B cell (primary cell): ENCODE measurements at regions not wholly inside any gene's neighbourhood (a gene's known extent, or its start where the extent isn't known, plus 50 kb on each side); places are given as distances from the start of the nearest gene placed in this dataset.

Experiments
- ATAC-seq: fragments of 200-7000 bp; cut with Tn5 transposase; one replicate; pipeline ENCODE4 v1.10.0; 2021; ENCODE audit warnings: low read depth, mild to moderate bottlenecking, moderate number of reproducible peaks, moderate library complexity
- CTCF ChIA-PET: fragments of 350-600 bp; sonication (Branson Sonifier 250); formaldehyde crosslinking; loops from one replicate; lab custom pipeline; 2021; ENCODE audit warnings: antibody characterized with exemption, inconsistent platforms; lab: Charles Lee
- POLR2A ChIA-PET: fragments of 350-600 bp; sonication (Branson Sonifier 250); formaldehyde crosslinking; loops from one replicate; lab custom pipeline; 2021; ENCODE audit warnings: antibody characterized with exemption; lab: Charles Lee
- DNase-seq: peaks from one replicate; pipeline ENCODE4 v3.0.0; 2013
- H2AFZ ChIP-seq: 2 replicates; pipeline ENCODE4 v1.6.1; 2012; ENCODE audit warnings: mild to moderate bottlenecking, low read depth, low read length; ENCODE audit not compliant: insufficient read depth, poor library complexity, severe bottlenecking
- H3K27ac ChIP-seq, 2 donors: 1 replicate in 1 of 2; 2 replicates in 1 of 2; pipeline ENCODE4 v1.5.1; 2012 to 2013; ENCODE audit warnings: low read length in 2 of 2, mild to moderate bottlenecking in 2 of 2, moderate library complexity in 1 of 2
- H3K27me3 ChIP-seq, 4 experiments: fragments of 200-600 bp in 1 of 4; sonication (generic) in 1 of 4; replicated peaks in 1 of 4; 1 replicate in 2 of 4; 2 replicates in 2 of 4; pipeline versions ENCODE4 v1.6.1 to v1.7.0; 2013 to 2016; ENCODE audit warnings: low read length in 3 of 4, mild to moderate bottlenecking in 2 of 4, mixed read lengths in 1 of 4, moderate library complexity in 1 of 4; ENCODE audit not compliant: insufficient read depth in 4 of 4, control insufficient read depth in 3 of 4; ENCODE audit errors: control extremely low read depth in 1 of 4
- H3K36me3 ChIP-seq, 2 experiments: replicated peaks in 1 of 2; 1 replicate in 1 of 2; 2 replicates in 1 of 2; pipeline versions ENCODE4 v1.6.1 to v1.7.1; 2013; ENCODE audit warnings: low read length in 1 of 2; ENCODE audit not compliant: insufficient read depth in 2 of 2, control insufficient read depth in 1 of 2; ENCODE audit errors: control extremely low read depth in 1 of 2, extremely low read depth in 1 of 2
- H3K4me1 ChIP-seq, 2 donors: fragments of 200-600 bp in 1 of 2; sonication (generic) in 1 of 2; 1 replicate in 1 of 2; 2 replicates in 1 of 2; pipeline versions ENCODE4 v1.5.1 to v1.6.1; 2013 to 2017; ENCODE audit warnings: low read length in 2 of 2; ENCODE audit not compliant: control insufficient read depth in 2 of 2, insufficient read depth in 2 of 2
- H3K4me2 ChIP-seq: replicated peaks from 2 replicates; pipeline ENCODE3; 2012; ENCODE audit warnings: mild to moderate bottlenecking, low read depth, low read length; ENCODE audit not compliant: poor library complexity, severe bottlenecking
- H3K4me3 ChIP-seq, 5 experiments: fragments of 200-600 bp in 1 of 5; sonication (generic) in 1 of 5; 1 replicate in 3 of 5; 2 replicates in 2 of 5; pipeline versions ENCODE4 v1.5.1 to v1.7.0; 2011 to 2016; ENCODE audit warnings: low read length in 4 of 5, mild to moderate bottlenecking in 4 of 5, low read depth in 2 of 5, control low read depth in 1 of 5, moderate library complexity in 1 of 5; ENCODE audit not compliant: insufficient read depth in 1 of 5; ENCODE audit errors: control extremely low read depth in 1 of 5, extremely low read depth in 1 of 5
- H3K79me2 ChIP-seq: fragments of 200-600 bp; sonication (generic); one replicate; pipeline ENCODE4 v1.6.0; 2016; ENCODE audit warnings: low read length; ENCODE audit not compliant: control insufficient read depth, insufficient read depth
- H3K9ac ChIP-seq: fragments of 200-600 bp; sonication (generic); 2 replicates; pipeline ENCODE4 v1.6.1; 2017; ENCODE audit warnings: mild to moderate bottlenecking, low read length, moderate library complexity
- H3K9me3 ChIP-seq, 3 donors: one replicate each; pipeline versions ENCODE4 v1.6.1 to v1.7.1; 2013; ENCODE audit warnings: low read length in 2 of 3; ENCODE audit not compliant: control insufficient read depth in 2 of 3, insufficient read depth in 1 of 3; ENCODE audit errors: control extremely low read depth in 1 of 3
- H4K20me1 ChIP-seq: 2 replicates; pipeline ENCODE4 v1.6.0; 2012; ENCODE audit warnings: mild to moderate bottlenecking, low read length; ENCODE audit not compliant: insufficient read depth, control insufficient read depth, poor library complexity, severe bottlenecking
- H3K27ac Mint-ChIP-seq: one replicate; pipeline ENCODE4 v1.8.0; 2021; ENCODE audit warnings: mixed read lengths
- H3K27me3 Mint-ChIP-seq: one replicate; pipeline ENCODE4 v1.8.0; 2021; ENCODE audit warnings: mixed read lengths
- H3K4me1 Mint-ChIP-seq: one replicate; pipeline ENCODE4 v1.8.0; 2021; ENCODE audit warnings: mixed read lengths
- H3K4me3 Mint-ChIP-seq: one replicate; pipeline ENCODE4 v1.8.0; 2021; ENCODE audit warnings: mixed read lengths
- H3K9me3 Mint-ChIP-seq: one replicate; pipeline ENCODE4 v1.8.0; 2022; ENCODE audit warnings: mixed read lengths; ENCODE audit not compliant: insufficient read depth
- EZH2 ChIP-seq: IDR thresholded peaks from 2 replicates; pipeline ENCODE4 v1.6.1; 2012; ENCODE audit warnings: borderline replicate concordance, low read depth, mild to moderate bottlenecking, moderate library complexity, low read length; ENCODE audit not compliant: insufficient read depth, poor library complexity, severe bottlenecking
- WGBS: methylation state at CpG from one replicate; pipeline ENCODE4 v1.1.5; 2013; ENCODE audit warnings: missing lambda C conversion rate; ENCODE audit not compliant: insufficient coverage; 5-methylcytosine and 5-hydroxymethylcytosine counted together
- intact Hi-C: fragments of 100-400 bp; cut with micrococcal nuclease; formaldehyde crosslinking; loops from one replicate; pipeline ENCODE4 v1.10.0; 2022
- TF ChIP-seq, protein P1 (sequence below): fragments of 200-600 bp; IDR thresholded peaks from one replicate; pipeline ENCODE4 v1.8.0; 2022; ENCODE audit warnings: antibody characterized with exemption, mild to moderate bottlenecking

DNA sequence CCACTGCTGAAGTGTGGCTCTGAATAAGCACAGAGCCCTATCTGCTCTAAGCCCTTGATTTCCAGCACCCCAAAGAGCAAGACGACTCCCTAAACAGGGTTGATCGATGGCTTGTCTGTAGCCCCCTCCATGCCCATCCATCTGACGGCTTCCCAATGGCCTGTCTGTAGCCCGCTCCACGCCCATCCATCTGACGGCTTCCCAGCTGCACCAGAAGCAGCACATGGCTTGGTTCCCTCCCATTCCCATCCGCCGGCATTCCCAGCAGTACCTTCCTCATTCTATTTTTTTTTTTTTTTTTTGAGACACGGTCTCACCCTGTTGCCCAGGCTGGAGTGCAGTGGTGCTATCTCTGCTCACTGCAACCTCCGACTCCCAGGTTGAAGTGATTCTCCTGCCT is 64.5 kb downstream of the RBFOX3 start:
- Histone ChIP-seq H3K36me3 (no peaks in the 10 kb centered on the region), H3K79me2 (no peaks in the 10 kb centered on the region), H3K9ac (no peak overlapping the region), H3K27ac (no peak overlapping the region), H3K4me2 (no peak overlapping the region), H3K9me3 (no peaks in the 10 kb centered on the region), H3K4me3 (no peak overlapping the region), H4K20me1 (no peaks in the 10 kb centered on the region), H3K4me1 (no peaks in the 10 kb centered on the region), H3K27me3 (no peaks in the 10 kb centered on the region), H2AFZ (no peak overlapping the region)
- Mint-ChIP-seq H3K27me3 (peaks cover 8% of the 10 kb centered on the region), H3K4me3 (no peak overlapping the region), H3K9me3 (no peaks in the 10 kb centered on the region), H3K4me1 (no peaks in the 10 kb centered on the region), H3K27ac (no peak overlapping the region)
- 96% methylated on average over 5 of the region's 10 CpGs for WGBS
- TF ChIP-seq, protein P1, sequence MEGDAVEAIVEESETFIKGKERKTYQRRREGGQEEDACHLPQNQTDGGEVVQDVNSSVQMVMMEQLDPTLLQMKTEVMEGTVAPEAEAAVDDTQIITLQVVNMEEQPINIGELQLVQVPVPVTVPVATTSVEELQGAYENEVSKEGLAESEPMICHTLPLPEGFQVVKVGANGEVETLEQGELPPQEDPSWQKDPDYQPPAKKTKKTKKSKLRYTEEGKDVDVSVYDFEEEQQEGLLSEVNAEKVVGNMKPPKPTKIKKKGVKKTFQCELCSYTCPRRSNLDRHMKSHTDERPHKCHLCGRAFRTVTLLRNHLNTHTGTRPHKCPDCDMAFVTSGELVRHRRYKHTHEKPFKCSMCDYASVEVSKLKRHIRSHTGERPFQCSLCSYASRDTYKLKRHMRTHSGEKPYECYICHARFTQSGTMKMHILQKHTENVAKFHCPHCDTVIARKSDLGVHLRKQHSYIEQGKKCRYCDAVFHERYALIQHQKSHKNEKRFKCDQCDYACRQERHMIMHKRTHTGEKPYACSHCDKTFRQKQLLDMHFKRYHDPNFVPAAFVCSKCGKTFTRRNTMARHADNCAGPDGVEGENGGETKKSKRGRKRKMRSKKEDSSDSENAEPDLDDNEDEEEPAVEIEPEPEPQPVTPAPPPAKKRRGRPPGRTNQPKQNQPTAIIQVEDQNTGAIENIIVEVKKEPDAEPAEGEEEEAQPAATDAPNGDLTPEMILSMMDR = no peak
- CTCF ChIA-PET = no interaction called here
- ATAC-seq (no peak), DNase-seq (no peak)
- POLR2A ChIA-PET = no interaction called here
- intact Hi-C loops = no loop called here

DNA sequence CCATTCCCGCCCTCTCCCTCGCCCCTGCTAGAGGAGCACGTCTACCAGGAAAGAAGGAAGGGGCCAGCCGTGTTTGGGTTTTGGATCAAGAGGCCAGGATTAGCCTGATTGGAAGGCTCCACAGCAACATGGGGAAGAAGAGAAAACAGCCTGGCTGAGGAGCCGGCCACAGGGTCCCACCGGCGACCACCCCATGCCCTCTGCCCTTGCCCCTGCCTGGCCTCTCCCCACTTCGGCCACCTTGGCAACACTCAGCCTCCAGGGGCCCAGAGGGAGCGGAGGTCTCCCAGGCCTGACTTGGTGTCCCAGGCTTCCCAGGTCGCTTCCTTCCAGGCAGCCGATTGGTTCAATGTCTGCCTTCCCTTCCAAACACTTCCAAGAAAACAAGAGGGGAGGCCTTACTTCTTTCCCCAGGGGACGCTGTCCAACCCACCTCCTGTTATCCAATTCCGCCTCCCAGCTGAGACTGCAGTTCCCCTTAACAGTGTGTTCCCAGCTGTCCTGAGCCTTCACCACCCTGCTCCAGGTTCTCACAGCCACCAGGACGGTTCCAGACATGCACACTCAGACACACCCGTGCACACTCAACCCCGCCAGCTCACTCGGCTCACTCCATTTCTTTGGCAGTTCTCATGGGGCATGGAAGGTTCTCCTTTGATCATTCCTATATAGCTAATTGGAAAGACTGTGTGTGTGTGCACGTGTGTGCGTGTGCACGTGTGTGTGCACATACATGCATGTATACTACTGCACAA is 65.4 kb downstream of the RBFOX3 start:
- no peaks in the 10 kb centered on the region for H3K4me1 Mint-ChIP-seq
- POLR2A ChIA-PET = no interaction called here
- no peaks in the 10 kb centered on the region for H4K20me1 ChIP-seq
- no peak overlapping the region for H3K4me3 ChIP-seq
- 76% methylated on average over 15 of the region's 20 CpGs for WGBS
- H3K27me3 ChIP-seq = no peaks in the 10 kb centered on the region
- intact Hi-C loops = no loop called here
- peaks cover 8% of the 10 kb centered on the region for H3K27me3 Mint-ChIP-seq
- no peaks in the 10 kb centered on the region for H3K79me2 ChIP-seq
- H3K36me3 ChIP-seq = no peaks in the 10 kb centered on the region
- TF ChIP-seq EZH2 = no peak
- TF ChIP-seq, protein P1 = no peak
- ATAC-seq (no peak), DNase-seq (no peak)
- no peak overlapping the region for H3K4me3 Mint-ChIP-seq
- H3K9me3 ChIP-seq = no peaks in the 10 kb centered on the region
- no peak overlapping the region for H3K4me2 ChIP-seq
- H3K27ac Mint-ChIP-seq = no peak overlapping the region
- no peak overlapping the region for H3K9ac ChIP-seq
- H2AFZ ChIP-seq = no peak overlapping the region
- H3K27ac ChIP-seq = no peak overlapping the region
- H3K4me1 ChIP-seq = no peaks in the 10 kb centered on the region
- H3K9me3 Mint-ChIP-seq = no peaks in the 10 kb centered on the region
- CTCF ChIA-PET = no interaction called here
